ENCODE measurements at regions not wholly inside any gene's neighbourhood (a gene's known extent, or its start where the extent isn't known, plus 50 kb on each side); places are given as distances from the start of the nearest gene placed in this dataset.

DNA sequence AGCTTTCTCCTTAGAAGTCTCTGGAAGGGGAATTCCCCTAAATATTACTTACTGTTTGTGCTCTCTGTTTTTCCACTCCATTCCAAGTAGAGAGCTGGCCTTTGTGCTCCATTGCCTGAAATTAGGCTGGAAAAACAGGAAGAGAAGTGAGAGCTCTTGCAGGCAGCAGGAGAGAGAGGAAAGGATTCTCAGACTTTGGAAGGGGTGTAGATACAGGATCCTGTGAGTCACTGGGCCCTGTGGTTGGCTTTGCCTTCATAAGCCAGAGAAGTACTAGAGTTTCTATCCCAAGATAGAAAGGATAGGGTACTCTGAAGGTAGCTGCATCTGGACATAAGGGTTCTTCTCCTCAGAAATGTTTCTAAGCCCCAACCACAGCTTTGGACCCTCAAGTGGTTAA is 188.9 kb downstream of the CMPK2 start:
- no peak for DNase-seq (ENCODE audit: extremely low read depth, low read depth)

DNA sequence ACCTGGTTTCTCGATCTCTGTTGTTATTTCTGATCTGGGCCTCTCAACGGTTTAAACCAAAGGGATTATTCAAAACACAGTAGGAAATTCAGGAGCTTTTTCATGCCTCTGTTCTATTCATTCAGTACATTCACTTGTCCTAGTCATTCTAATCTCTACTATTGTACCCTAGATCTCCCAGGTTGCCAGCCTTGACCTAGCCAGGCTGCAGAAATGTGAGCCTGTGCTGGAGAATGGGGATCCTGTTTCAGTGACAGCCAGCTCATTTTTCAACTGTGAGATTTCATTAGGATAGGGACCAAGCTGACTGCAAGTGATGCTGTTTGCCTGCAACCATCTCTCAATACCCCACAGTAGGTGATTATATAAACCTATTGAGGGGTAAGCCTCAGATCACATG is 186.2 kb downstream of the CMPK2 start:
- DNase-seq (ENCODE audit: extremely low read depth, low read depth) = no peak

DNA sequence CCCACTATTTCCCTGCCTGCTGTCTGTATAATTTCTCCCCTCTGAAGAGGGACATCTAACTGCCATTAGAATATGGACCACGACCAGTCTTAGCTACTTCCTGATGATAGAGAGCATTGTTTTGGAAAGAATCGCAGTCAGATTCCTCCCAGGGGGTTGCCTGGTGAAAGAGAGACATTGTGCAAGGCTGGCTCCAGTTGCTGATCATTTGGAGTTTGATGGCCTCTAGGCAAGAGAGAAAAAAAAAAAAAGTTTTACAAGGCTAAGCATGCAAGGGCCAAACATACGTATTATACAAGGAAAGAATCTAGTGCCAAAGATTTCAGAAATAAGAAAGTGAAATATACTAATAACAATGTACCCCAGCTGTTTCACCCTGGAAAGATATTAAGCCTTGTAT is 182.2 kb downstream of the CMPK2 start:
- DNase-seq (ENCODE audit: extremely low read depth, low read depth) = no peak

DNA sequence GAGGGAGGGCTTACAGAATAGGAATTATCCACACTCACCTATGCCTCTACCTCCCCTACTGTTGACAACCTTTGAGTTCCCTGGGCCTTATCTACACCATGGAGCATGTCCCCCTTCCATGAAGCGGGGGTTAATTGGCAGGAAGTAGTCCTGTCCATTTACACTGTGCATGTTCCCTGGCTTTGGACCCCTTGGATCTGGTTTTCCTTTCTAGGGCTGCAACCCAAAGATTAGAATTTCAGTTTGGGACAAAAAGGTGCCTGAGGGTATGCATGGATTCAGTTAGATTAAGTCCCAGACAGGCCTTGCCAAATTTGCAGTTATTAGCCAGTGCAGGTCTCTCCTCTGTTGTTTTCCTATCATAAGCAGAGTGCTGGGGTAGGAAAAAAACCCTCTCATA is 180.3 kb downstream of the CMPK2 start:
- DNase-seq (ENCODE audit: extremely low read depth, low read depth) = no peak

DNA sequence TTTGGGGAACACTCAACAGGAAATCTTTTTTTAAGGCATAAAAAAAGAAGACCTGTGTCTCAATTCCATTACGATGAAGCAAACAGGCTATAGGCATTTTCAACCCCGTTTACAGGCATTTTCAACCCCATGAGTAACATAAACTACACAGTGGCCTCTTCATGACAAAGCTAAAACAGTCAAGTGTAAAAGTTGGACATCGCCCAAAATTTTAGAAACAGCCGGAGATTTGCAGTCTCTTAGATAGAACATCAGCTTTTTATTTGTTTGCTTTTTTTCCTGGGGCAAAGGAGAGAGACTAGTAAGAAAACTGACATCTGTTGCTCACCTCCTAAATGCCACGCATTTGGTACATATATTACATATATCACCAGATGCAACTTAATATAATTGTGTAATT is 173.7 kb downstream of the CMPK2 start:
- DNase-seq (ENCODE audit: extremely low read depth, low read depth) = no peak

DNA sequence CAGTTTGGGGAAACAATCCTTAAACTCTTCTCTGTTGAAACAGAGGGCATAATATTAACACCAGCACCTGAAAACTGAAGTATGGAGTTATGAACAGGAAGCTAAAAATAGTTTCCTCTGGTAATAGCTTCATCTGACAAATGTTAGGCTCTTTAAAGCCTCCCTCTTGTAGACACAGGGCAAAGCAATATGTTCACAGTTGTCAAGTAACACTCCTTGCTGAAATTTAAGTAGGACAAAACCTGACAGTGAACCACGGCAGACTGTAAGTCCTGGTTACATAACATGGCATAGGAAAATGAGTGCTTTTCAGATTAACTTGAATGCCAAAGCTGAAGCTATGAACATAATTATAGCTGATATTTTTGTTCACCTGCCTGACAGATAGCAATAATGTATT is 172.9 kb downstream of the CMPK2 start:
- DNase-seq (ENCODE audit: extremely low read depth, low read depth) = no peak

- DNase-seq (ENCODE audit: extremely low read depth, low read depth) = no peak
Observed at GRCh38 chr2:6694555-6694954, 171.2 kb downstream of the CMPK2 start.

DNA sequence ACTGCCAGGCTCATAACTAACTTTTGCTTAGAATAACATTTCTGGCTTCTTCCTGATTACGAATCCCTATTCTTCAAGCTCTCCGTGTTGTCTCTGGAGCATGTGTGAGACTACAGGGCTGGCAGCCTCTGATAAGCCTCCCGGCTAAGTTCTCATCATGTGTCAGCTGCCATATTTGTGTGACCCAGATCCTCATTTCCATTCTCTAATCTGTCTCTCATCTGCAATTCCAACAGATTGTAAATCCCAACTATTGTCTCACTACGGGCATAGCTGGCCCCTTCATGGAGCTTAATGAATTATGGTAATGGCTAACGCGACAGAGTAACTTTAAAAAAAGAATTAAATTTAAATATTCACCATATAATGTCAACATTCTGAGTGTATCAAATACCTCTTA is 165.4 kb downstream of the CMPK2 start:
- no peak for DNase-seq (ENCODE audit: extremely low read depth, low read depth)

- DNase-seq (ENCODE audit: extremely low read depth, low read depth) = no peak
Observed at GRCh38 chr2:6704077-6704476, 161.6 kb downstream of the CMPK2 start.

- DNase-seq (ENCODE audit: extremely low read depth, low read depth) = no peak
Observed at GRCh38 chr2:6721395-6721794, 144.3 kb downstream of the CMPK2 start.

- no peak for DNase-seq (ENCODE audit: extremely low read depth, low read depth)
Observed at GRCh38 chr2:6722574-6722973, 143.1 kb downstream of the CMPK2 start.

DNA sequence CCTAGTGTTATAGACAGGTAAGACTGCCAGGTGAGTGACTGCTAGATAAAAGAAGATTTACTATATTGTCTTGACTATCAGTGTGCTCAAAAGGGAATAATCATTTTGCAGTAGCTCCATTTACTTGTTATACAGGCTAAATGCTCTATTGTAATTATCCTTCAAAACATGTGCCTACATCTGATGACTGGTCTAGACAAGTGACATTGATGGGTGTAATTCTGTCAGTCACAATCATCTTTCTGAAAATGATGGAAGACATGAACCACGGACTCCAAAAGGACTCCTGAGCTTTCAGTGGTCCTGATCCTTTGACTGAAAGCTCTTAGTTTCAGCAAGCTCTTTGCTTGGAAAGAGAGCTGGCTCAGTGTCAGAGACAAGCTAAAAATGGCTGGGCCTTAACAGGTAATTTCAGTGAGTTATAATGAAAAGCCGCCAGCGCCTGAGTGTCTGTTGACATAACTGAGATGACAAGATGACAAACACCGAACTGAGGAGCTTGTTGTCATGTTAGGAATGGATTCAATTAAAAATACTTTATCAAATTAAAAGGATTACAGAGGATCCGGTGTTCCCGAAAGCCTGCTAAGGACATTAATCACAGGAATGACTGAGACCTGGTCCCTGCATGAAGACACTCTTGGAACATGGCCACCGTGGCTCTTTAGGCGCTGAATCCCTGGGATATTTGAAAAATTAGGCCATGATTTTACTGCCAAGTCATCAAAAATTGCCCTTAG is 141.7 kb downstream of the CMPK2 start:
- DNase-seq (ENCODE audit: extremely low read depth, low read depth) = no peak

DNA sequence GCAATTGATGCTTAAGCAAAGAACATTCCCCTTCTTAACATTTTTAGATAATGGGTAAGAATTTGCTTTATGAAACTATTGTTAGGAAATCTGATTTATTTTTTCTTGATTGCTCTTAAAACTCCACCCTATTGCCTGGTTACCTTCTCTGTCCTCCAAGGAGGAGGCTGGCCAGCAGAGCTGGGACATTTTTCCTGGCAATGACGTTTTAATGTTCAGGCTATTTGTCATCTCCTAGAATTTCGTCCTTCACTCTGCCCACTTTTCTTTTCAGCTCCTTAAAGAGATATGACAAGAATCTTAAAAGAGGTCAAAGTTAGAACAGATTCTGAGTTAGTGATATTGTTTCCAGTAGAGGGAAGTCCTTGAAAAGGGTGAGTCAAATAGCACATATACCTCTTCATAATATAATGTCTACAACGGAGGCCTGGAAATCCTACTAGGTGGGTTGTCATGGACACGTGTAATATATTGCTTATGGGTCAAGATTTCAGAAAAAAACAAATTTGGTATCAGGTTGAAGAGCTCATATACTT is 141.0 kb downstream of the CMPK2 start:
- DNase-seq (ENCODE audit: extremely low read depth, low read depth) = no peak

DNA sequence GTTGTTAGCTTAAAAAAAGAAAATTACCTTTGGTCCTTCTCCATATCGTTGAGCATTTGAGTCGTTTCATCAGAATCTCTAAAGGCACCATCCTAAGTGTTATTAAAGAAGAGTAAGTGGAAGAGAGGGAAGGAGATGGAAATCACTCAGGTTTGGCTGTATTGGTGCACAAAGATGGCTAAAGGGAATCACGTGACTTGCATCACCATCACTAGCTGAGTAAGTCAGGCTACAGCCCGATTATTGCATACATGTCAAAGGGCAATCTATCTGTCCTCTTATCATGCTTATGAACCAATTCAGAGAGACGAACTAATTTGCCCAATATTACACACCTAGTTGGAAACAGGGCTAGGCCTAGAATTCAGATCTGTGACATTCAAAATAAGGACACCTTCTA is 137.6 kb downstream of the CMPK2 start:
- DNase-seq (ENCODE audit: extremely low read depth, low read depth) = no peak

- DNase-seq (ENCODE audit: extremely low read depth, low read depth) = no peak
Observed at GRCh38 chr2:6730003-6730402, 135.7 kb downstream of the CMPK2 start.

GRCh38 chr2:6730649-6731532 is 134.8 kb downstream of the CMPK2 start:
- DNase-seq (ENCODE audit: extremely low read depth, low read depth) = no peak

GRCh38 chr2:6739547-6739946 is 126.2 kb downstream of the CMPK2 start:
- no peak for DNase-seq (ENCODE audit: extremely low read depth, low read depth)

DNA sequence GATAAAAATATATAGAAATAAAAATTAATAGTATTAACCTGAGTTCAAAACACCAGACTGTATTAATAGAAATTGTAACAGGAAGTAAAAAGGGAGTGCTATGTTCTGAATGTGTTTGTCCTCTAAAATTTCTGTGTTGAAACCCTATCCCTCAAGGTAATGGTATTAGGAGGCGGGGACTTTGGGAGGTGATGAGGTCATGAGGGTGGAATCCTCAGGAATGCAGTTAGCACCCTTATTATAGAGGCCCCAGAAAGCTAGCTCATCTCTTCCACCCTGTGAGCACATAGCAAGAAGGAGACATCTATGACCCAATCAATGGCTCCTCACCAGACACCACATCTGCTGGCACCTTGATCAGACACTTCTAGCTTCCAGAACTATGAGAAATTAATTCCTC is 124.5 kb downstream of the CMPK2 start:
- no peak for DNase-seq (ENCODE audit: extremely low read depth, low read depth)

DNA sequence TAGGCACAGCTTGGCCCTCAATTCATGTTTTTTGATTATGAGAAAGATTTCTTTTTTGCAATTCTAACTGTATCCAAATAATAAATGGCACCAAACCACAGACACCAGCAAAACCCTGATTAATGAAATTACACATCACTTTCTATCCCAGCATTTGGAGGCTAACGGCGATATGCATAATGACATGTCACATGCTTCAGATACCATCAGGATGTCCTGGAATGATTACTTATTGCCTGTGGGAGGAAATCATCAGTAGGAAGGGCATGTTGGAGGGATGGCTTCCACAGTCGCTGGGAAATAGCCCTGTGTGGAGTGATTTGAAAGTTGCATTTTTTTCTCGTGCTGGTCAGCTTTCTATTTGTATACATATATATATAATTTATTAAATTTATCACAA is 121.7 kb downstream of the CMPK2 start:
- no peak for DNase-seq (ENCODE audit: extremely low read depth, low read depth)

DNA sequence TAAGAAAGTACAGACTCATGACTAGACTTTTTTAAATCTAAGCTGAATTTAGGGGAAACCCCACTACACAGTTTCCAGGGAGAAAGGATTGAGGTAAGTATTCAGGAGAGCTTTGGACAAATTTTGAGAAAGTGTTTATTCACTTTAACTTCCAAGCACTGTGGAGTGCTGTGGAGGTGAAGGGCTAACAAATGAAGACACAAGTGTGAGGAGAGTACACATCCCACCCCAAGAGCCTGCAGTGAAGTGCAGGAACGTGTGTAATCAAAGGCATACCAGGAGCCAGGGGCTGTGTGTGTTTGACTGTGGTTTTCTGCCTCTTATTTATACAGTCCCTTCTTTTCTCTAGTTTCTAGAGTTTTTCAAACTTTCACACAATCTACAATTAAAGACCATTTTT is 118.3 kb downstream of the CMPK2 start:
- DNase-seq (ENCODE audit: extremely low read depth, low read depth) = no peak

- no peak for DNase-seq (ENCODE audit: extremely low read depth, low read depth)
Observed at GRCh38 chr2:6748406-6749067, 117.2 kb downstream of the CMPK2 start.

Measured in NCI-H460 (cell line).